ENCODE measurements at regions not wholly inside any gene's neighbourhood (a gene's known extent, or its start where the extent isn't known, plus 50 kb on each side); places are given as distances from the start of the nearest gene placed in this dataset.
"Not testable (repeated sequence)": the region's sequence is repeated elsewhere in the genome, so short reads cannot be mapped to it uniquely, and the experiment has no call there.

DNA sequence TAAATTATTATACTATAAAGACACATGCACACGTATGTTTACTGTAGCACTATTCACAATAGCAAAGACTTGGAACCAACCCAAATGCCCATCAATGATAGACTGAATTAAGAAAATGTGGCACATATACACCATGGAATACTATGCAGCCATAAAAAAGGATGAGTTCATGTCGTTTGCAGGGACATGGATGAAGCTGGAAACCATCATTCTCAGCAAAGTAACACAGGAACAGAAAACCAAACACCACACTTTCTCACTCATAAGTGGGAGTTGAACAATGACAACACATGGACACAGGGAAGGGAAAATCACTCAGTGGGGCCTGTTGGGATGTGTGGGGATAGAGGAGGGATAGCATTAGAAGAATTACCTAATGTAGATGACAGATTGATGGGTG, 163.0 kb downstream of the CCDC71L start:
- TF ChIP-seq, protein P1, sequence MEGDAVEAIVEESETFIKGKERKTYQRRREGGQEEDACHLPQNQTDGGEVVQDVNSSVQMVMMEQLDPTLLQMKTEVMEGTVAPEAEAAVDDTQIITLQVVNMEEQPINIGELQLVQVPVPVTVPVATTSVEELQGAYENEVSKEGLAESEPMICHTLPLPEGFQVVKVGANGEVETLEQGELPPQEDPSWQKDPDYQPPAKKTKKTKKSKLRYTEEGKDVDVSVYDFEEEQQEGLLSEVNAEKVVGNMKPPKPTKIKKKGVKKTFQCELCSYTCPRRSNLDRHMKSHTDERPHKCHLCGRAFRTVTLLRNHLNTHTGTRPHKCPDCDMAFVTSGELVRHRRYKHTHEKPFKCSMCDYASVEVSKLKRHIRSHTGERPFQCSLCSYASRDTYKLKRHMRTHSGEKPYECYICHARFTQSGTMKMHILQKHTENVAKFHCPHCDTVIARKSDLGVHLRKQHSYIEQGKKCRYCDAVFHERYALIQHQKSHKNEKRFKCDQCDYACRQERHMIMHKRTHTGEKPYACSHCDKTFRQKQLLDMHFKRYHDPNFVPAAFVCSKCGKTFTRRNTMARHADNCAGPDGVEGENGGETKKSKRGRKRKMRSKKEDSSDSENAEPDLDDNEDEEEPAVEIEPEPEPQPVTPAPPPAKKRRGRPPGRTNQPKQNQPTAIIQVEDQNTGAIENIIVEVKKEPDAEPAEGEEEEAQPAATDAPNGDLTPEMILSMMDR (IDR thresholded peaks at IDR 0.05; ENCODE audit: low read length), result not testable (repeated sequence)
- TF ChIP-seq EZH2 (IDR thresholded peaks at IDR 0.05; ENCODE audit: borderline replicate concordance, low read length), result not testable (repeated sequence)
